IMR-90 (cell line): ENCODE measurements at regions not wholly inside any gene's neighbourhood (a gene's known extent, or its start where the extent isn't known, plus 50 kb on each side); places are given as distances from the start of the nearest gene placed in this dataset.

Experiments
- ATAC-seq: fragments of 200-7000 bp; cut with Tn5 transposase; 2 replicates; pipeline ENCODE4 v1.9.1; 2020; ENCODE audit warnings: low read depth, mild to moderate bottlenecking, moderate library complexity
- BruUV-seq: library from RNA; stranded (reverse); fragments of 400-500 nt; replicated peaks from 2 replicates; lab custom pipeline; 2021; lab: Mats Ljungman, UMichigan
- CTCF ChIA-PET: fragments of 300-600 bp; formaldehyde crosslinking; extraction: SDS; loops from one replicate; lab custom pipeline; 2021; ENCODE audit warnings: antibody characterized with exemption; lab: Yijun Ruan, JAX
- POLR2A ChIA-PET: fragments of 300-600 bp; sonication (Branson Sonifier 250); formaldehyde crosslinking; loops from one replicate; lab custom pipeline; 2022; ENCODE audit warnings: antibody characterized with exemption; ENCODE audit not compliant: unreplicated experiment; lab: Charles Lee
- DNase-seq: peaks from one replicate; pipeline ENCODE4 v3.0.0; 2013
- H2AFZ ChIP-seq: replicated peaks from 2 replicates; pipeline ENCODE3; 2013; ENCODE audit warnings: low read length, mild to moderate bottlenecking; ENCODE audit not compliant: poor library complexity
- H2AK5ac ChIP-seq: 2 replicates; pipeline ENCODE4 v1.6.1; 2013; ENCODE audit warnings: low read depth, low read length, inconsistent platforms
- H2AK9ac ChIP-seq: replicated peaks from 2 replicates; pipeline ENCODE3; 2013; ENCODE audit warnings: mild to moderate bottlenecking, low read depth, low read length, moderate library complexity; ENCODE audit not compliant: poor library complexity
- H2BK120ac ChIP-seq: 2 replicates; pipeline ENCODE4 v1.6.1; 2013; ENCODE audit warnings: low read depth, low read length, inconsistent platforms
- H2BK15ac ChIP-seq: 3 replicates; pipeline ENCODE4 v1.6.1; 2013; ENCODE audit warnings: low read depth, low read length, inconsistent platforms
- H2BK20ac ChIP-seq: 2 replicates; pipeline ENCODE4 v1.6.1; 2013; ENCODE audit warnings: low read depth, mild to moderate bottlenecking, inconsistent platforms, low read length, moderate library complexity
- H2BK5ac ChIP-seq: 2 replicates; pipeline ENCODE4 v1.6.1; 2013; ENCODE audit warnings: mild to moderate bottlenecking, low read depth, low read length, inconsistent platforms; ENCODE audit not compliant: poor library complexity, severe bottlenecking
- H3K14ac ChIP-seq: replicated peaks from 2 replicates; pipeline ENCODE4 v1.6.1; 2013; ENCODE audit warnings: low read depth, low read length, inconsistent platforms
- H3K18ac ChIP-seq: 2 replicates; pipeline ENCODE4 v1.6.1; 2013; ENCODE audit warnings: low read depth, low read length, control low read depth
- H3K23ac ChIP-seq: 2 replicates; pipeline ENCODE4 v1.6.1; 2013; ENCODE audit warnings: low read depth, low read length, inconsistent platforms
- H3K27ac ChIP-seq: 2 replicates; pipeline ENCODE4 v1.5.1; 2013; ENCODE audit warnings: mild to moderate bottlenecking, control low read depth, low read length; ENCODE audit not compliant: insufficient read depth
- H3K27me3 ChIP-seq: 2 replicates; pipeline ENCODE4 v1.6.1; 2013; ENCODE audit warnings: low read length; ENCODE audit not compliant: control insufficient read depth, insufficient read depth
- H3K36me3 ChIP-seq: 2 replicates; pipeline ENCODE4 v1.6.1; 2013; ENCODE audit warnings: low read length, mixed read lengths; ENCODE audit not compliant: control insufficient read depth, insufficient read depth
- H3K4ac ChIP-seq: 2 replicates; pipeline ENCODE4 v1.6.1; 2013; ENCODE audit warnings: low read depth, low read length, inconsistent platforms
- H3K4me1 ChIP-seq: 2 replicates; pipeline ENCODE4 v1.6.1; 2013; ENCODE audit warnings: low read length, mixed read lengths; ENCODE audit not compliant: control insufficient read depth, insufficient read depth
- H3K4me2 ChIP-seq: 2 replicates; pipeline ENCODE4 v1.6.1; 2013; ENCODE audit warnings: low read depth, mild to moderate bottlenecking, control low read depth, low read length, moderate library complexity
- H3K4me3 ChIP-seq: 2 replicates; pipeline ENCODE4 v1.5.1; 2013; ENCODE audit warnings: low read depth, mild to moderate bottlenecking, control low read depth, low read length, moderate library complexity; ENCODE audit not compliant: insufficient read depth
- H3K56ac ChIP-seq: 2 replicates; pipeline ENCODE4 v1.6.1; 2013; ENCODE audit warnings: low read length, inconsistent platforms; ENCODE audit not compliant: insufficient read depth; ENCODE audit errors: extremely low read depth
- H3K79me1 ChIP-seq, 2 experiments: 2 replicates each; pipeline ENCODE4 v1.6.1; 2013; ENCODE audit warnings: low read length in 2 of 2, inconsistent platforms in 1 of 2, low read depth in 1 of 2
- H3K9ac ChIP-seq: 2 replicates; pipeline ENCODE4 v1.6.1; 2013; ENCODE audit warnings: low read depth, low read length, control low read depth
- H3K9me1 ChIP-seq: 2 replicates; pipeline ENCODE4 v1.6.1; 2013; ENCODE audit warnings: low read length, inconsistent platforms; ENCODE audit not compliant: insufficient read depth
- H3K9me3 ChIP-seq: 2 replicates; pipeline ENCODE4 v1.6.1; 2013; ENCODE audit warnings: low read length; ENCODE audit not compliant: control insufficient read depth, insufficient read depth
- H4K20me1 ChIP-seq: 2 replicates; pipeline ENCODE4 v1.6.1; 2013; ENCODE audit warnings: low read length, inconsistent platforms; ENCODE audit not compliant: insufficient read depth
- H4K5ac ChIP-seq: 2 replicates; pipeline ENCODE4 v1.6.1; 2013; ENCODE audit warnings: mild to moderate bottlenecking, low read depth, low read length, control low read depth
- H4K8ac ChIP-seq, 2 experiments: 2 replicates each; pipeline ENCODE4 v1.6.1; 2013; ENCODE audit warnings: low read depth in 2 of 2, low read length in 2 of 2, control low read depth in 1 of 2, inconsistent platforms in 1 of 2
- H4K91ac ChIP-seq: 2 replicates; pipeline ENCODE4 v1.6.1; 2013; ENCODE audit warnings: low read depth, low read length, inconsistent platforms; ENCODE audit not compliant: insufficient read depth
- RCOR1 ChIP-seq: IDR thresholded peaks from 2 replicates; pipeline ENCODE4 v1.6.1; 2012; ENCODE audit warnings: mild to moderate bottlenecking, low read length, improper control_type of control experiment; ENCODE audit not compliant: insufficient replicate concordance
- WGBS, 2 experiments: methylation state at CpG; one replicate each; pipeline versions ENCODE4 v1.1.5 to v1.1.7; 2013; ENCODE audit warnings: missing lambda C conversion rate in 2 of 2; ENCODE audit not compliant: insufficient read length in 1 of 2; ENCODE audit errors: extremely low coverage in 2 of 2; 5-methylcytosine and 5-hydroxymethylcytosine counted together
- dilution Hi-C: fragments of 300-500 bp; cut with HindIII; formaldehyde crosslinking; loops from one replicate; pipeline ENCODE4 v1.14.3; 2018; ENCODE audit warnings: low sequenced_read_pairs; ENCODE audit not compliant: unreplicated experiment
- in situ Hi-C: fragments of 300-500 bp; cut with MboI; formaldehyde crosslinking; loops from 3 replicates; pipeline ENCODE4 v1.14.3; 2019; ENCODE audit warnings: low sequenced_read_pairs, inconsistent platforms, mixed read lengths
- intact Hi-C: fragments of 100-400 bp; cut with micrococcal nuclease; formaldehyde crosslinking; loops from 2 replicates; pipeline ENCODE4 v1.10.0; 2022

DNA sequence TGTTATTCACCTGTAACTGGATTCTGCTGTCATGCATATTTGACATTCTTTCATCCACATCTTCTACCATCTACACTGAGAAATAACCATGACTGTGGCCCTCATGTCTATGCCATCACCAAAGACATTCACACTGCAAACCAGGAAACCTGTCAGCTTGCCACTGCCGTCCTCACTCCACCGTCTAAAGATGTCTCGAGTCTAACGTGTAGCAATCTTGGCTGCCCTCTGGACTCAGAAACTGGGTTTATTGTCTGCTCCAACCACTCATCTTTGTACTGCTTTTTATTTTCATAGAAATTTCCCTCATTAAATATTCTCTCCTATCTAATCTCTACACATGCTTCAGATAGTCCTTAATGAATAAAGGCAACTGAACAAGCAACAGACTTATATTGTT, 57.1 kb downstream of the CRYGS start:
- Histone ChIP-seq H4K20me1 (no peaks in the 10 kb centered on the region), H2AK9ac (no peak overlapping the region), H3K4me3 (no peak overlapping the region), H3K23ac (no peak overlapping the region), H3K79me1 (no peaks in the 10 kb centered on the region), H2BK20ac (no peak overlapping the region), H3K14ac (no peak overlapping the region), H3K4me1 (no peaks in the 10 kb centered on the region), H3K36me3 (no peaks in the 10 kb centered on the region), H4K5ac (no peak overlapping the region), H2AK5ac (no peak overlapping the region), H3K27me3 (peaks cover 13% of the 10 kb centered on the region), H2BK120ac (no peak overlapping the region), H3K56ac (no peak overlapping the region), H2BK15ac (no peak overlapping the region), H2AFZ (no peak overlapping the region), H3K9me1 (no peaks in the 10 kb centered on the region), H4K91ac (no peak overlapping the region), H2BK5ac (no peak overlapping the region), H3K18ac (no peak overlapping the region), H3K9ac (no peak overlapping the region), H3K4me2 (no peak overlapping the region), H4K8ac (no peak overlapping the region), H3K9me3 (no peaks in the 10 kb centered on the region), H3K27ac (no peak overlapping the region), H3K4ac (no peak overlapping the region)
- BruUV-seq: no TSS peak
- CTCF ChIA-PET: no interaction called here
- dilution Hi-C loops: no loop called here
- TF ChIP-seq RCOR1: no peak
- WGBS, 2 experiments: 71% methylated on average over 4 of the region's 4 CpGs; no CpG with 5 or more reads in 1 of the 2 experiments
- in situ Hi-C loops: no loop called here
- DNase-seq: no peak
- ATAC-seq: no peak
- intact Hi-C loops: no loop called here
- POLR2A ChIA-PET: no interaction called here
